NCI-H1930 (cell line): ENCODE measurements at regions not wholly inside any gene's neighbourhood (a gene's known extent, or its start where the extent isn't known, plus 50 kb on each side); places are given as distances from the start of the nearest gene placed in this dataset.

Experiments
- DNase-seq, 2 experiments: peaks; one replicate each; lab custom pipeline; 2025; lab: John Stamatoyannopoulos, UW

- no peak for DNase-seq
These were observed 63.5 kb downstream of the ENC1 start for GRCh38 chr5:74576941-74577456.

GRCh38 chr5:74575741-74576538 lies 64.6 kb downstream of the ENC1 start:
- DNase-seq = no peak

DNA sequence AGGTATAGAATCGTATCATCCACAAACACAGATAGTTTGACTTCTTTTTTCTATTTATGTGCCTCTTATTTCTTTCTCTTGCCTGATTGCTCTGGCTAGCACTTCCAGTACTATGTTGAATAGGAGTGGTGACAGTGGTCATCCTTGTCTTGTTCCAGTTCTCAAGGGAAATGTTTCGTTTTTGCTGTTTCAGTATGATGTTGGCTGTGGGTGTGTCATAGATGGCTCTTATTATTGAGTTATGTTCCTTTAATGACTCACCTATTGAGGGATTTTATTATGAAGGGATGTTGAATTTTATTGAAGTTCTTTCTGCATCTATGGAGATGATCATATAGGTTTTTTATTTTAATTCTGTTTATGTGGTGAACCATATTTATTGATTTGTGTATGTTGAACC lies 70.3 kb downstream of the ENC1 start:
- no peak for DNase-seq

DNA sequence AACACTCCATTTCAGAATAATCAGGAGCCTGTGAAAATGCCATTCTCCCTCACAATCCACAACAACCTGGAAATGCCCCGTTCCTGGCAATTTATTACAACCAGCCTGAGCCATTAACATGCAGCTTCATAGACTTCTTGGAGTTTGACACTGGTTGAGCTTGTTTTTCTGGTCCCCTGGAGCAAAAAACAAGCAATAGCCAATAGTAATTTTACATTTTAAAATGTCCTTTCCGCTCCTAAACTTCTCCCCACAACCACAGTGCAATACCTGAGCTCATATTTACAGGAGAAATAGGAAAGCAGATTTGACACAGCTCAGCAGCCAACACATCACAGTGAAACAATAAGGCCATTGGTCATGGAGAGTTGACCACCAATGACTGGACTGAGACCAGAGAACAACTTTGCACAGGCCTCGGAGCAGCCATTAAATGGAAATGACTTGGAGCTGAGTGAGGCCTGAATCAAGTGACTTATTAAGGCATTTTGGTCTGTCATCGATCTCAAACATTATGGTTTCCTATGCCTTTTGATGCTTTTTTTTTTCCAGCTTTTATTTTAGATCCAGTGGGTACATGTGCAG lies 73.0 kb downstream of the ENC1 start:
- no peak for DNase-seq

- no peak for DNase-seq
These were observed 78.4 kb downstream of the ENC1 start for GRCh38 chr5:74562122-74562521.

DNA sequence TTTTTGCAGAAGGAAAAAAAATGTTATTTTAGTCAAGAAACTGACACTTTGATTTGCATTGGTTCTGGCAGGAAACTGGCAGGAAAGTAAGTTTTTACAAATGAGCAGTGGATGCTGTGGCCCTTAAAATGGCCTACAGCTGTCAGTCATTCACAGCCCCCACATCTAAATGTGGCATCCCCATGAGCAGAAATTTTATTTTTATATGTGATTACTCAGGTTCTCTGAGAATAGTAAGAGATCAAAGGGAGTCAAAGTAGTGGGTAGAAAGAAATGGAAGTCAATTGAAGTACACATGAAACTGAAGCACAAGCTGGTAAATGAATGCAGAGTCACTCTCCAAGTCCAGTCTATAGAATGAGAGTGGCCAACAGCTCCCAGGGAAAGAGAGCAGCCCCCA lies 80.3 kb downstream of the ENC1 start:
- no peak for DNase-seq

DNA sequence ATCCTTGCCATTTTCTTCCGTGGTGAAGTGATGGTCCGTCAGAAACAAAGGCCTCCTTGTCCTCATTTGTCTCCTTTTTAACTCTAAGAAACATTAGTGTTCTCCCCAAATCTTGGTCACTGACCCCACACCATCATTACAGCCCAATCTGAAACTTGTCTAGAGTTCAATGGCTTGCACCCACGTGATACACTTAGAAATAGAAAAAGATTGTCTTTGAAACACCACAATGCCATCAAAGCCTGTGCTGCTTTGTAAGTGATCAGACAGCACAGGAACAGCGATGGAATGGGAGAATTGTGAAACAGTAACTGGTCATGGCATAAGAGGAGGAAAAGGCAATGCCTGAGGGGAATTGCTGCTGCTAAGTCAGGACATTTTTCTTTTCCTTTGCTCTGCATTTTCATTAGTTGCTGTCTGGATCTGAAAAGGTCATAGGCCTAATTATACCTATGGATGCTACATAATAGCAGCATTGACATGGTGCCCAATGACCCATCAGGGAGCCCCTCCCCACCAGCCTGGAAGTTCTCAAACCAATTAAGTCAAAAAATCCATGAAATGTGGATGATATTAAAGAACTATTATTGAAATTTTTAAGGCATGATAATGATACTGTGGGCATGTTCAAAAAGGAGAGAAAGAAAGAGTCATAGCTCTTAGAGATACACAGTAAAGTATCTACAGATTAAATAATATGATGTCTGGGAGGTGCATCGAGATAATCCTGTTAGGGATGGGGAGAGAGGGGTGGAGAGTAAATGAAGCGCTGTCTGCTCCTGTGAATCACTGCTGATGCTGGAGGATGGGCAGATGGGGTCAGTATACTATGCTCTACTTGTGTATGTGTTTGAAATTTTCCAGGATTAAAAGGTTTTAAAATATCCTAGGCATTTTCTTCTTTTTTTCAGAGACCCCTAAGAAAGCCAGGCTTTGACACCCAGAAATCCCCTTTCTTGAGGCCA lies 83.6 kb downstream of the ENC1 start:
- DNase-seq = no peak

DNA sequence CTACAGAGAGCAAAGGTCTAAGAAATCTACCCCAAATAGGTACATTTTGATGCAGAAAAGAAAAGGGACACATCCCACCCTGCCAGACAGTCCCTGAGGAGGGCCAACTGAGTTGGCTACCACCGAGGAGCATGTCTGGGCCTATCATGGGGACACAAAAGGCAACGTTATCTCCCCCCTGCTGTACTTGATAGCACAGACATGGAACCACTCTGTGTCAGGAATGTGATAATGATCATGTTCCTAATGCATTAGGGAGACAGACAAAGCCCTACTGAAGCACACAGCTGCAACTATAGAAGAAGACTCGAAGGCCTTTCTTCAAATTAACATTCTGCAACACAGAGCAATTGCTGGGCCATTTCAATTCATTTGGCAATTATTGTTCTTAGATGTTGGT lies 84.5 kb downstream of the ENC1 start:
- DNase-seq = no peak

GRCh38 chr5:74552101-74552500 lies 88.4 kb downstream of the ENC1 start:
- DNase-seq = no peak

DNA sequence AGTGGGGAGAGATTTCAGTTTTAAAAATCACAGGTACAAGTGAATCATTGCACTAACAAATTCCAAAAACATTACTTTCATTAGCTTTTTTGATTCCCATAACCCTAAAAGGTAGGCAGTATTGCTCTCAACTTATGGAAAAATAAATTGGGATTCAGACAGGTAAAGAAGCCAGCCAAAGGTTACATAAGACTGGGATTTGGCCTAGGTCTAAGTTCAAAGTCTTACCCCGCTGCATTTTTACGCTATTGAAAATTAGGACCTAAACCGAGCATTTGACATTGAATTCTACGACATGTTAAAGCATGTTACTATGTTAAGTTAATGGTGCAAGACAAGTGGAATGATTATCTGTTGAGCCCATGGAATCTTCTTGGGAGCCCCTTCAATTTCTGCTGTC lies 89.6 kb downstream of the ENC1 start:
- no peak for DNase-seq

DNA sequence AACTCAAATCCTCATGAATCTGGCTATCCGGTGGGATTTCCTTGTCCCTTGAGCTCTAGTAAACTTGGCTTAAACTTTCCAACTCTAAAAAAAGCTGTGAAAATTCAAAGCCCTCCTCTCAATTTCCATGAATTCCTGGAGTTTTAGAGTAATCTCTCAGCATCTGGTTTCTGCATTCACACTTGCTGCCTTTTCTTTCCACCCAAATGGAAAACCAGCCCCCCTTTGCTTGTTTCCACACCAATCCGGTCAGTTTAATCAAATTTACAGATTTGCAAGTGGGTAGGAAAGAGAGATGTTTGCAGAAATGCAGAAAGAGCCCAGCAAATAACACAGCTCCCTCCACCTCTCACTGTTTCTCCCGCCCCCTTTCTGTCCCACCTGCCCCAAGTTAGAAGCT lies 91.1 kb downstream of the ENC1 start:
- no peak for DNase-seq

- no peak for DNase-seq
These were observed 93.7 kb downstream of the ENC1 start for GRCh38 chr5:74546796-74547195.

GRCh38 chr5:74544811-74545210 lies 95.7 kb downstream of the ENC1 start:
- no peak for DNase-seq

DNA sequence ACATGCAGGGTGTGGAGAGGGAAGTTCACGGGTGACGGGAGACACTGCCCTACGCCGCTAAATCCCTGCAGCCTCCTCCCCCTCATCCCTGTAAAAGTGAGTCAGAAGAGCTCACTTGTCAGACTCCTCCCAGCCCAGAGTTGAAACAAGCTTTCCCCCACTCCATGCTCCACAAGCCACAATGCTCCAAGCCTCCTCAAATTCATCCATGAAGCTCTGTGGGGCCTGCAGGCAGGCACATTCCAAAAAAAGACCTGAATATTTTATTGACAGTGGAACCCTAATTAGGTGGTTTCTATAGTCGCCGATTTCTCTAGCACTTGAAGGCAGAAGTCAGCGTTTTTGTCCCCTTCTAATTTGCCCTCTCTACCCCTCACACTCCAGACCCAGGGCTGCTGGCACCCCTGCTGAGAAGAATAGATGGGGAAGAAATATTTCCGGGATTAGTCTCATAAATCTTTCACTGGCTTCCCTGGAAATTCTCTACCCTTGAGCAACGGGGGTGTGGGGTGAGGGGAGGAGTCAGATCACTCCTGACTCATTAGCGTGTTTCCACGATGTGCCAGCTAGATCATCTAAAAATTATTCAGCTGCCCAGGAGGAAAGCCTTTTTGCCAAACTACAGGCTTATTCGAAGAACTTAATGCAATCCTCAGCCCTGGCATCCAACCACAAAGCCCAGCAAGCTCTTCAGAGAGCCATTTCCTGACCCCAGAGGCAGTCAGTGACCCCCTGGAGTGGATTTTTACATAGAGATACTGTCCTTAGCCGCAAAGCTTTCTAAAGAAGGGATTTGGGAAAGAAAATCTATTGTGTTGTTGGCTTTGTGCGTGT lies 97.1 kb downstream of the ENC1 start:
- DNase-seq = no peak

DNA sequence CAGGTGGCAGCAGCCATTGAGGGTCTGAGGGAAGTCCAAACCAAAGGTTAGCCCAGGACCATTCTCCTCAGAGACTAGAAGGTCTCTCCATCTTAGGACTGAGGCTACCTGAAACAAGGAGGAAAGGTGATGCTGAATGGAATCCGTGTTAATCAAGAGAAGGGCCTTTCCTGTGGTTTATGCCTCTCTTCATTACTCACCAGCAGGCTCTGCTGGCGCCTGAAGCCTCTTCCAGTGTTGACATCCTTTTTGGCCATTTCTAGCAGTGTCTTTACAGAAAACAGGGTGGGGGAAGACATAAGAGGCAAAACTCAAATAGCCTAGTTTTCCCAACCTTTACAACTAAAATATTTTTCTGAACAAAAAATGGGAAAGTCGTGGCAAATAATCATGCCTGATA lies 98.0 kb downstream of the ENC1 start:
- DNase-seq = no peak

DNA sequence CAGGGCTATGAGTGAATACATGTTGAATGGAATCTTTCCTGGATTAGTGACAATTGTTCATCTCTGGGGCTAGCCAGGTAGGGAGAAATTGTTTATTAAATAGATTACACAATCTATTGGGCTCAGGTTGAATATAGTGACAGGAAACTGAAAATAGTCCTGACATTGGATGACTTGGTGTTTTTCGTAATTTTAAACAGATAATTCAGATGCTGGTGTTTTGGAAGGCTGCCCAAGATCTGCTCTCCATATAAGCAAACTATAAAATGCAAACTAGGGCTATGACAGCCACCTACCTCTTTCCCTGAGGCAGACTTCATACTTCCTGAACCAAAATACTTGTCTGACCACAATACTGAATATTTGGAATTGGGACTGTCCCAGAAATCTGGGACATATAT lies 99.1 kb downstream of the ENC1 start:
- no peak for DNase-seq

DNA sequence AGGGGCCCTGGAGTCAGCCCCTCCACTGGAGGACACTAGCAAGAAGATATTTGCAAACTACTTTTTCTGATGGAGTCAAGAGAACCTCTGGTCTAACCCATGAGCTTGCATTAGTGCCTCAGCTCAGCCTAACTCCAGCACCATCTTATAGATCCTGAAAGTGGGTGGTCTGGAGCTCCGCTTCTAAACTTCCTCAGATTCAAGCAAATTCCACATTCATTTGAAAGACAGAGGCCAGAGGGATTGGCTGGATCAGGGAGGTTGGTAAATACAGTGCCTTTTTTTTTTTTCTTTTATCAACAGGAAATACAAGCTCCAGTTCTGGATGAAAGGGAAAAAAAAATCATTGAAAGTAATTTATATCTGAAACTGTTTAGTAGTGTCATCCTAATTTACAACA lies 99.9 kb downstream of the ENC1 start:
- DNase-seq = no peak

DNA sequence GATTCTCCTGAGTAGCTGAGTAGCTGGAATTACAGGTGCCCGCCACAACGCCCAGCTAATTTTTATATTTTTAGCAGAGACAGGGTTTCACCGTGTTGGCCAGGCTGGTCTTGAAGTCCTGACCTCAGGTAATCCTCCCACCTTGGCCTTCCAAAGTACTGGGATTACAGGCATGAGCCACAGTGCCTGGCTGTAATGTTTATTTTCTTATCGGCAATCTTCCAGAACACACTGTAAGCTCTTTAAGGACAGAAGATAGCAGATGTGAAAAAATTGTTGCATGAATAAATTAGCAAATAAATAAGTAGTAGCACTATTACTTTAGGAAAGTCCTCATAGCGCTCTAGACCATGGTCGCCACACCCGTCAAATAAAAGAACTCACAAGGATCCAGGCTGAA lies 100.5 kb downstream of the ENC1 start:
- no peak for DNase-seq

GRCh38 chr5:74538206-74538661 lies 102.3 kb downstream of the ENC1 start:
- no peak for DNase-seq

GRCh38 chr5:74536658-74537057 lies 103.9 kb downstream of the ENC1 start:
- no peak for DNase-seq

DNA sequence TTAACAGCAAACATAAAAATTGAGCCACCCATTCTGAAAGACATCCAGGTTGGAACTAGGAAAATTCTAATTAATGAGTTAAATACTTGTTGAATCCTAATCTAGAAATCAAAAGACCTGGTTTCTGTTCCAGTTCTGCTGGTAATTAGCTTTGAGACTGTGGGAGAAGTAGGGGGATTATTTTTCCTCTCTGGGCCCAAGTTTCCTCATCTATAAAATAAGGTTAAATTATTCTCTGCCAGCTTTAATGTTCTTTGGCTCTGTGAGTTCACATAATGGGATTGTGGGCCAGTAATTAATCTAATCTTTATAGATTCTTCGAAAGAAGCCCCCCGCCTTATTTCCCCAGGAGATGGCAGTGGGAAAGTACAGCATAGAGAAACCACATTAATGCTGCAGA lies 104.6 kb downstream of the ENC1 start:
- DNase-seq = no peak
